ENCODE measurements at regions not wholly inside any gene's neighbourhood (a gene's known extent, or its start where the extent isn't known, plus 50 kb on each side); places are given as distances from the start of the nearest gene placed in this dataset.

GRCh38 chr5:114204923-114205322 is 156.9 kb upstream of the KCNN2 start:
- intact Hi-C loops (cut with DNase I), result no loop called here
- Histone ChIP-seq H3K27me3 (no peaks in the 10 kb centered on the region), H3K9me3 (no peaks in the 10 kb centered on the region), H3K4me3 (no peak overlapping the region), H3K4me1 (ENCODE audit: insufficient read depth) (no peaks in the 10 kb centered on the region), H3K27ac (no peak overlapping the region), H3K36me3 (no peaks in the 10 kb centered on the region)
- 79 to 93% (median 82%) methylated on average over 2 of the region's 2 CpGs for WGBS, 3 donors
- DNase-seq, result no peak
- TF ChIP-seq CTCF (IDR thresholded peaks at IDR 0.05), result no peak
- TF ChIP-seq POLR2A (IDR thresholded peaks at IDR 0.05), result no peak
- TF ChIP-seq EP300 (IDR thresholded peaks at IDR 0.05), result no peak

- DNase-seq, result no peak
- Histone ChIP-seq H3K27me3 (no peaks in the 10 kb centered on the region), H3K36me3 (no peaks in the 10 kb centered on the region), H3K27ac (no peak overlapping the region), H3K4me1 (ENCODE audit: insufficient read depth) (no peaks in the 10 kb centered on the region), H3K9me3 (no peaks in the 10 kb centered on the region), H3K4me3 (no peak overlapping the region)
- no peak for TF ChIP-seq EP300 (IDR thresholded peaks at IDR 0.05)
- no peak for TF ChIP-seq CTCF (IDR thresholded peaks at IDR 0.05)
- no peak for TF ChIP-seq POLR2A (IDR thresholded peaks at IDR 0.05)
- WGBS, 3 donors, result 82 to 88% (median 88%) methylated on average over 3 of the region's 3 CpGs
- intact Hi-C loops (cut with DNase I), result no loop called here
Observed at GRCh38 chr5:114206640-114207039, 155.2 kb upstream of the KCNN2 start.

- no peak overlapping the region for H3K4me3 ChIP-seq
- H3K27ac ChIP-seq, result no peak overlapping the region
- no peak for DNase-seq
- H3K4me1 ChIP-seq (ENCODE audit: insufficient read depth), result no peaks in the 10 kb centered on the region
- H3K36me3 ChIP-seq, result no peaks in the 10 kb centered on the region
- no peak for TF ChIP-seq CTCF (IDR thresholded peaks at IDR 0.05)
- TF ChIP-seq EP300 (IDR thresholded peaks at IDR 0.05), result no peak
- TF ChIP-seq POLR2A (IDR thresholded peaks at IDR 0.05), result no peak
- no peaks in the 10 kb centered on the region for H3K9me3 ChIP-seq
- intact Hi-C loops (cut with DNase I), result no loop called here
- H3K27me3 ChIP-seq, result no peaks in the 10 kb centered on the region
- 48 to 72% (median 56%) methylated on average over 3 of the region's 3 CpGs for WGBS, 3 donors
Observed at GRCh38 chr5:114207615-114208014, 154.3 kb upstream of the KCNN2 start.

GRCh38 chr5:114208120-114208519 is 153.8 kb upstream of the KCNN2 start:
- no peak overlapping the region for H3K4me3 ChIP-seq
- no peaks in the 10 kb centered on the region for H3K9me3 ChIP-seq
- DNase-seq, result no peak
- 74 to 89% (median 86%) methylated on average over 2 of the region's 2 CpGs for WGBS, 3 donors
- no peak for TF ChIP-seq EP300 (IDR thresholded peaks at IDR 0.05)
- TF ChIP-seq POLR2A (IDR thresholded peaks at IDR 0.05), result no peak
- TF ChIP-seq CTCF (IDR thresholded peaks at IDR 0.05), result no peak
- H3K27ac ChIP-seq, result no peak overlapping the region
- no peaks in the 10 kb centered on the region for H3K27me3 ChIP-seq
- intact Hi-C loops (cut with DNase I), result no loop called here
- H3K4me1 ChIP-seq (ENCODE audit: insufficient read depth), result no peaks in the 10 kb centered on the region
- no peaks in the 10 kb centered on the region for H3K36me3 ChIP-seq

- TF ChIP-seq POLR2A (IDR thresholded peaks at IDR 0.05) (no peak), EP300 (IDR thresholded peaks at IDR 0.05) (no peak), CTCF (IDR thresholded peaks at IDR 0.05) (no peak)
- Histone ChIP-seq H3K4me1 (ENCODE audit: insufficient read depth) (no peaks in the 10 kb centered on the region), H3K36me3 (no peaks in the 10 kb centered on the region), H3K4me3 (no peak overlapping the region), H3K9me3 (no peaks in the 10 kb centered on the region), H3K27ac (no peak overlapping the region), H3K27me3 (no peaks in the 10 kb centered on the region)
- WGBS, 3 donors, result 89 to 93% (median 89%) methylated on average over 2 of the region's 2 CpGs
- intact Hi-C loops (cut with DNase I), result no loop called here
- no peak for DNase-seq
Observed at GRCh38 chr5:114208588-114208987, 153.3 kb upstream of the KCNN2 start.

Data from ovary (tissue), 7 donors.